KMS-11 (cell line): ENCODE measurements at regions not wholly inside any gene's neighbourhood (a gene's known extent, or its start where the extent isn't known, plus 50 kb on each side); places are given as distances from the start of the nearest gene placed in this dataset.

Source experiments
- H2AFZ ChIP-seq: fragments of 200-600 bp; sonication (generic); 2 replicates; pipeline ENCODE4 v1.6.1; 2016; ENCODE audit warnings: antibody characterized with exemption, mixed run types, low read depth
- H3K27ac ChIP-seq: fragments of 200-600 bp; sonication (generic); 2 replicates; pipeline ENCODE4 v1.6.1; 2016; ENCODE audit warnings: mild to moderate bottlenecking, mixed run types
- H3K27me3 ChIP-seq: fragments of 200-600 bp; sonication (generic); 2 replicates; pipeline ENCODE4 v1.6.1; 2017; ENCODE audit warnings: mild to moderate bottlenecking, low read depth, mixed run types, moderate library complexity; ENCODE audit not compliant: insufficient read depth
- H3K36me3 ChIP-seq: fragments of 200-600 bp; sonication (generic); 2 replicates; pipeline ENCODE4 v1.6.1; 2017; ENCODE audit warnings: mild to moderate bottlenecking, mixed run types; ENCODE audit not compliant: insufficient read depth
- H3K4me1 ChIP-seq: fragments of 200-600 bp; sonication (generic); 2 replicates; pipeline ENCODE4 v1.6.1; 2016; ENCODE audit warnings: mild to moderate bottlenecking, low read depth, mixed run types; ENCODE audit not compliant: poor library complexity, severe bottlenecking
- H3K4me2 ChIP-seq: fragments of 200-600 bp; sonication (generic); 2 replicates; pipeline ENCODE4 v1.7.0; 2016; ENCODE audit warnings: mild to moderate bottlenecking, mixed run types
- H3K4me3 ChIP-seq: fragments of 200-600 bp; sonication (generic); IDR thresholded peaks from 2 replicates; pipeline ENCODE4 v1.6.1; 2017; ENCODE audit warnings: low read depth, low read length, mixed read lengths; ENCODE audit not compliant: insufficient read depth
- H3K79me2 ChIP-seq: fragments of 200-600 bp; sonication (generic); 2 replicates; pipeline ENCODE4 v1.6.1; 2016; ENCODE audit warnings: low read depth, mixed run types; ENCODE audit not compliant: insufficient read depth
- H3K9ac ChIP-seq: fragments of 200-600 bp; sonication (generic); 2 replicates; pipeline ENCODE4 v1.6.1; 2016; ENCODE audit warnings: mild to moderate bottlenecking, mixed run types
- H4K20me1 ChIP-seq: fragments of 200-600 bp; sonication (generic); 2 replicates; pipeline ENCODE4 v1.6.1; 2016; ENCODE audit warnings: mild to moderate bottlenecking, mixed run types; ENCODE audit not compliant: insufficient read depth
- CTCF ChIP-seq: fragments of 200-600 bp; sonication (generic); conservative IDR thresholded peaks from 2 replicates; pipeline ENCODE4 v1.6.1; 2017; ENCODE audit warnings: low read depth, mild to moderate bottlenecking, antibody characterized with exemption, low read length, moderate library complexity, mixed read lengths

GRCh38 chr1:198436276-198436675, 104.2 kb downstream of the ATP6V1G3 start:
- no peaks in the 10 kb centered on the region for H3K36me3 ChIP-seq
- no peak for TF ChIP-seq CTCF
- no peaks in the 10 kb centered on the region for H3K4me1 ChIP-seq
- no peak overlapping the region for H3K27ac ChIP-seq
- H3K27me3 ChIP-seq: no peaks in the 10 kb centered on the region
- no peaks in the 10 kb centered on the region for H4K20me1 ChIP-seq
- H3K4me3 ChIP-seq: no peak overlapping the region
- H3K79me2 ChIP-seq: no peaks in the 10 kb centered on the region
- H2AFZ ChIP-seq: no peak overlapping the region
- no peak overlapping the region for H3K4me2 ChIP-seq
- H3K9ac ChIP-seq: no peak overlapping the region

GRCh38 chr1:198435056-198435455, 105.4 kb downstream of the ATP6V1G3 start:
- no peak for TF ChIP-seq CTCF
- no peaks in the 10 kb centered on the region for H3K79me2 ChIP-seq
- no peak overlapping the region for H3K9ac ChIP-seq
- no peak overlapping the region for H3K4me3 ChIP-seq
- H2AFZ ChIP-seq: no peak overlapping the region
- no peak overlapping the region for H3K27ac ChIP-seq
- no peaks in the 10 kb centered on the region for H3K27me3 ChIP-seq
- H3K4me2 ChIP-seq: no peak overlapping the region
- H3K4me1 ChIP-seq: no peaks in the 10 kb centered on the region
- no peaks in the 10 kb centered on the region for H4K20me1 ChIP-seq
- H3K36me3 ChIP-seq: no peaks in the 10 kb centered on the region

- no peak overlapping the region for H3K4me2 ChIP-seq
Measured at GRCh38 chr1:198424441-198424840, 116.0 kb downstream of the ATP6V1G3 start.

GRCh38 chr1:198423673-198424072, 116.8 kb downstream of the ATP6V1G3 start:
- H3K36me3 ChIP-seq: no peaks in the 10 kb centered on the region
- no peaks in the 10 kb centered on the region for H3K4me1 ChIP-seq
- no peak overlapping the region for H2AFZ ChIP-seq
- no peak overlapping the region for H3K4me2 ChIP-seq
- H4K20me1 ChIP-seq: no peaks in the 10 kb centered on the region
- H3K27me3 ChIP-seq: no peaks in the 10 kb centered on the region
- H3K9ac ChIP-seq: no peak overlapping the region
- H3K27ac ChIP-seq: no peak overlapping the region
- no peaks in the 10 kb centered on the region for H3K79me2 ChIP-seq
- TF ChIP-seq CTCF: no peak
- no peak overlapping the region for H3K4me3 ChIP-seq

More at GRCh38 chr1:198424441-198424840, 116.0 kb downstream of the ATP6V1G3 start:
- no peak overlapping the region for H3K27ac ChIP-seq
- no peaks in the 10 kb centered on the region for H3K36me3 ChIP-seq
- H3K4me3 ChIP-seq: no peak overlapping the region
- no peaks in the 10 kb centered on the region for H3K4me1 ChIP-seq
- no peak overlapping the region for H3K9ac ChIP-seq
- no peaks in the 10 kb centered on the region for H3K27me3 ChIP-seq
- H2AFZ ChIP-seq: no peak overlapping the region
- no peak for TF ChIP-seq CTCF
- H4K20me1 ChIP-seq: no peaks in the 10 kb centered on the region
- H3K79me2 ChIP-seq: no peaks in the 10 kb centered on the region
